ENCODE measurements at regions not wholly inside any gene's neighbourhood (a gene's known extent, or its start where the extent isn't known, plus 50 kb on each side); places are given as distances from the start of the nearest gene placed in this dataset.

- ATAC-seq (no peak), DNase-seq (no peak)
- no peaks in the 10 kb centered on the region for H3K9me3 ChIP-seq
- no peak overlapping the region for H3K4me3 ChIP-seq
- peaks cover 0 to 6% (median 0%) of the 10 kb centered on the region in 3 donors for H3K27me3 ChIP-seq (ENCODE audit: insufficient read depth in 3 of 3, low read length in 2 of 3)
- TF ChIP-seq, protein P1, sequence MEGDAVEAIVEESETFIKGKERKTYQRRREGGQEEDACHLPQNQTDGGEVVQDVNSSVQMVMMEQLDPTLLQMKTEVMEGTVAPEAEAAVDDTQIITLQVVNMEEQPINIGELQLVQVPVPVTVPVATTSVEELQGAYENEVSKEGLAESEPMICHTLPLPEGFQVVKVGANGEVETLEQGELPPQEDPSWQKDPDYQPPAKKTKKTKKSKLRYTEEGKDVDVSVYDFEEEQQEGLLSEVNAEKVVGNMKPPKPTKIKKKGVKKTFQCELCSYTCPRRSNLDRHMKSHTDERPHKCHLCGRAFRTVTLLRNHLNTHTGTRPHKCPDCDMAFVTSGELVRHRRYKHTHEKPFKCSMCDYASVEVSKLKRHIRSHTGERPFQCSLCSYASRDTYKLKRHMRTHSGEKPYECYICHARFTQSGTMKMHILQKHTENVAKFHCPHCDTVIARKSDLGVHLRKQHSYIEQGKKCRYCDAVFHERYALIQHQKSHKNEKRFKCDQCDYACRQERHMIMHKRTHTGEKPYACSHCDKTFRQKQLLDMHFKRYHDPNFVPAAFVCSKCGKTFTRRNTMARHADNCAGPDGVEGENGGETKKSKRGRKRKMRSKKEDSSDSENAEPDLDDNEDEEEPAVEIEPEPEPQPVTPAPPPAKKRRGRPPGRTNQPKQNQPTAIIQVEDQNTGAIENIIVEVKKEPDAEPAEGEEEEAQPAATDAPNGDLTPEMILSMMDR (IDR thresholded peaks at IDR 0.05) = no peak
- H3K4me1 ChIP-seq = no peaks in the 10 kb centered on the region
- WGBS, 3 donors = 78 to 90% (median 85%) methylated on average over 2 of the region's 2 CpGs
- H3K27ac ChIP-seq = no peak overlapping the region
- intact Hi-C loops (cut with DNase I) = no loop called here
- H3K36me3 ChIP-seq (ENCODE audit: insufficient read depth in 1 of 2, low read depth in 1 of 2) = no peaks in the 10 kb centered on the region
Observed at GRCh38 chr3:41040256-41040655, 159.0 kb upstream of the CTNNB1 start.

DNA sequence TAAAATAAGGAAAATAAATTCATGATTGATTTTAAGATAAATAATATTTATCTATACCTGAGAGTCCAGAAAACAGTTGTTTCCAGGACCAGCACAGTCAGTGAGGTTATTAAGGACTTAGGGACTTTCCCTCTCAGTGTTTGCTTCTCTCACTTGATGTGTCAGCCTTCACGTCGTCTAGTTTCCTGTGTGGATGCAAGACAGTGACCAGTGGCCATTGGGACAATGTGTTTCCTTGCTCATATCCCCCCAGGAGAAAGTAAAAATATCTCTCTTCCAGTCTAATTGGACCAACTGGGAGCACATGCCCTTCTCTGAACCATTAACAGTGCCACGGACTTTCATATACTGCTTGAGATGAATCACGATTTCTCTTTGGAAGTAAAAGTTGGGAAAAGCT, 157.8 kb upstream of the CTNNB1 start:
- H3K9me3 ChIP-seq = no peaks in the 10 kb centered on the region
- DNase-seq = no peak
- WGBS, 3 donors = 54 to 55% (median 55%) methylated on average over 4 of the region's 4 CpGs
- H3K27ac ChIP-seq = no peak overlapping the region
- TF ChIP-seq, protein P1 (IDR thresholded peaks at IDR 0.05) = no peak
- intact Hi-C loops (cut with DNase I) = no loop called here
- ATAC-seq = no peak
- no peaks in the 10 kb centered on the region for H3K4me1 ChIP-seq
- no peak overlapping the region for H3K4me3 ChIP-seq
- peaks cover 0 to 6% (median 0%) of the 10 kb centered on the region in 3 donors for H3K27me3 ChIP-seq (ENCODE audit: insufficient read depth in 3 of 3, low read length in 2 of 3)
- H3K36me3 ChIP-seq (ENCODE audit: insufficient read depth in 1 of 2, low read depth in 1 of 2) = no peaks in the 10 kb centered on the region

DNA sequence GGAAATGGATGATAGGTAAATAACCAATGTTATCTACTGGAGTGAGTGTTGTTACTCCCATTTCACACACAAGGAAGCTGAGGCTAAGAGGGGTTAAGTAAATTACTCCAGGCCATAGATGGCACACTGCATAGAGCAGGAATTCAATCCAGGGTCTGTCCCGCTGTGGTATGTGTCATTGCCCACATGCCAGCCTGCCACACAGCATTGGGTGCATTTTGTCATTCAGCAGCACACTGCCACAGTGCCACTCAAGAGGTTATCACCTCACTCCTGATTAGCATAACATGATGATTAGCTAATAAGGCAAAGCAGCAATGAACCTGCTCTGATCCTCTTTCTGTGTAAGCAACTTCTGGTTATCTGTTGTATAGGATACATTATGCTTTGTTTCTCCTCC, 157.4 kb upstream of the CTNNB1 start:
- no peak for ATAC-seq
- Histone ChIP-seq H3K27me3 (ENCODE audit: insufficient read depth in 3 of 3, low read length in 2 of 3) (peaks cover 0 to 6% (median 0%) of the 10 kb centered on the region in 3 donors), H3K27ac (no peak overlapping the region), H3K4me3 (no peak overlapping the region), H3K4me1 (no peaks in the 10 kb centered on the region), H3K36me3 (ENCODE audit: insufficient read depth in 1 of 2, low read depth in 1 of 2) (no peaks in the 10 kb centered on the region), H3K9me3 (no peaks in the 10 kb centered on the region)
- TF ChIP-seq, protein P1 (IDR thresholded peaks at IDR 0.05) = no peak
- DNase-seq = no peak
- intact Hi-C loops (cut with DNase I) = no loop called here
- 36 to 44% (median 41%) methylated on average over 1 of the region's 1 CpG for WGBS, 3 donors

DNA sequence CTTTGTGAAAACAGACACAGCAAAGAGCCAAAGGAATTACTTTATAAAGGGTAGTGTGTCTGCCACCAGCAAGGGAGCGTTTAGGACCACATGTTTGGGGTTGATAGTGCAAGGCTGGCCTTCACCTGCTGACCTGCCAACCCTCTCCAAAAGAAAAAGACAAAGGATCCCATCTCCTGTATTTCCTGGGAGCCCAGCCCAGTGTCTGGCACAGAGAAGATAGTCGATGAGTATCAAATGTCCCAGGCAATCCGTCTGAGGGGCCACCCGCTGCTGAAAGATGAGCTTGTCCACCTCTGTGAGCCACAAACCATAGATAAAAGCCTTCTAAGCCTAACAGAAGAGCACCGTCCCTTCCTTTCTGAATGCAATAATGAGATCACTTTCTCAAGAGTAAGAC, 154.8 kb upstream of the CTNNB1 start:
- intact Hi-C loops (cut with DNase I) = no loop called here
- WGBS, 3 donors = 71 to 75% (median 72%) methylated on average over 5 of the region's 5 CpGs
- ATAC-seq (no peak), DNase-seq (no peak)
- Histone ChIP-seq H3K36me3 (ENCODE audit: insufficient read depth in 1 of 2, low read depth in 1 of 2) (no peaks in the 10 kb centered on the region), H3K27me3 (ENCODE audit: insufficient read depth in 3 of 3, low read length in 2 of 3) (peaks cover 0 to 3% (median 0%) of the 10 kb centered on the region in 3 donors), H3K4me1 (no peaks in the 10 kb centered on the region), H3K27ac (no peak overlapping the region), H3K4me3 (no peak overlapping the region), H3K9me3 (no peaks in the 10 kb centered on the region)
- TF ChIP-seq, protein P1 (IDR thresholded peaks at IDR 0.05) = no peak

DNA sequence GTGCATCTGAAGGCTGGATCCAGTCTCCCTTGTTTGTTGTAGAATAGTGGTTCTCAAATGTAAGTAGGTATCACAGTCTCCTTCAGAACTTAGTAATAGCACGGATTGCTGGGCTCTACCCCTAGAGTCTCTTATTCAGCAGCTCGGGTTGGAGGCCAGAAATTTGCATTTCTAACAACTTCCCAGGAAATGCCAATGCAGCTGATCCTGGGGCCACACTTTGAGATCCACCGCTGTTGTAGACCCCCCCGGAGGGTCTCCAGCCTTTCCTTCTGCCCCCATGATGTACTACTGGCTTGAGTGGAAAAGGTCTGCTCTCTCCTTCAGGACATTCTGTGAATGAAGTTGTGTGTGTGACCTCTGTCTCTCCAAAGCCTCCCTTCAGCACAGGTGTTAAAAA, 153.8 kb upstream of the CTNNB1 start:
- Histone ChIP-seq H3K9me3 (no peaks in the 10 kb centered on the region), H3K36me3 (ENCODE audit: insufficient read depth in 1 of 2, low read depth in 1 of 2) (no peaks in the 10 kb centered on the region), H3K27me3 (ENCODE audit: insufficient read depth in 3 of 3, low read length in 2 of 3) (peaks cover 0 to 3% (median 0%) of the 10 kb centered on the region in 3 donors), H3K4me1 (no peaks in the 10 kb centered on the region), H3K27ac (no peak overlapping the region), H3K4me3 (no peak overlapping the region)
- DNase-seq = no peak
- intact Hi-C loops (cut with DNase I) = no loop called here
- TF ChIP-seq, protein P1 (IDR thresholded peaks at IDR 0.05) = no peak
- 74 to 77% (median 76%) methylated on average over 4 of the region's 4 CpGs for WGBS, 3 donors
- ATAC-seq = no peak
